HG02981 (cell line): ENCODE measurements at regions not wholly inside any gene's neighbourhood (a gene's known extent, or its start where the extent isn't known, plus 50 kb on each side); places are given as distances from the start of the nearest gene placed in this dataset.
"Not testable (repeated sequence)": the region's sequence is repeated elsewhere in the genome, so short reads cannot be mapped to it uniquely, and the experiment has no call there.

Experiments
- ATAC-seq: cut with Tn5 transposase; IDR thresholded peaks from one replicate; pipeline ENCODE4 v1.9.1; 2021; ENCODE audit warnings: mild to moderate bottlenecking, moderate library complexity; ENCODE audit not compliant: unreplicated experiment

GRCh38 chr12:131213896-131214442 lies 260.3 kb downstream of the ADGRD1 start:
- no peak for ATAC-seq

GRCh38 chr12:131214936-131215335 lies 261.2 kb downstream of the ADGRD1 start:
- not testable (repeated sequence) for ATAC-seq

- not testable (repeated sequence) for ATAC-seq
These were observed 262.9 kb downstream of the ADGRD1 start for GRCh38 chr12:131216587-131216986.

GRCh38 chr12:131217024-131217586 lies 263.4 kb downstream of the ADGRD1 start:
- no peak for ATAC-seq

- no peak for ATAC-seq
These were observed 264.6 kb downstream of the ADGRD1 start for GRCh38 chr12:131218026-131218922.

GRCh38 chr12:131218923-131219669 lies 265.4 kb downstream of the ADGRD1 start:
- ATAC-seq = no peak

- no peak for ATAC-seq
These were observed 266.1 kb downstream of the ADGRD1 start for GRCh38 chr12:131219670-131220330.

GRCh38 chr12:131220331-131220685 lies 266.6 kb downstream of the ADGRD1 start:
- ATAC-seq = no peak

- ATAC-seq = no peak
These were observed 267.6 kb downstream of the ADGRD1 start for GRCh38 chr12:131221061-131221956.

GRCh38 chr12:131221957-131222328 lies 268.2 kb downstream of the ADGRD1 start:
- no peak for ATAC-seq

- ATAC-seq = no peak
These were observed 268.8 kb downstream of the ADGRD1 start for GRCh38 chr12:131222329-131223139.

- no peak for ATAC-seq
These were observed 269.6 kb downstream of the ADGRD1 start for GRCh38 chr12:131223171-131223761.

GRCh38 chr12:131223791-131224225 lies 270.1 kb downstream of the ADGRD1 start:
- no peak for ATAC-seq

GRCh38 chr12:131224226-131225065 lies 270.7 kb downstream of the ADGRD1 start:
- not testable (repeated sequence) for ATAC-seq

- not testable (repeated sequence) for ATAC-seq
These were observed 271.3 kb downstream of the ADGRD1 start for GRCh38 chr12:131225066-131225380.

- ATAC-seq = no peak
These were observed 272.9 kb downstream of the ADGRD1 start for GRCh38 chr12:131226345-131227265.

- not testable (repeated sequence) for ATAC-seq
These were observed 273.9 kb downstream of the ADGRD1 start for GRCh38 chr12:131227641-131228040.
